GM23338 (cell line): ENCODE measurements at regions not wholly inside any gene's neighbourhood (a gene's known extent, or its start where the extent isn't known, plus 50 kb on each side); places are given as distances from the start of the nearest gene placed in this dataset.

Source experiments
- ATAC-seq: fragments of 200-7000 bp; cut with Tn5 transposase; 3 replicates; pipeline ENCODE4 v1.9.1; 2020
- DNase-seq: peaks from one replicate; pipeline ENCODE4 v3.0.0-alpha.2; 2015; ENCODE audit warnings: low spot score
- H2AFZ ChIP-seq: fragments of 200-600 bp; sonication (generic); 2 replicates; pipeline ENCODE4 v1.8.0; 2016; ENCODE audit warnings: antibody characterized with exemption, mild to moderate bottlenecking, moderate library complexity
- H3F3A ChIP-seq: fragments of 200-600 bp; sonication (generic); replicated peaks from 2 replicates; pipeline ENCODE4 v1.8.0; 2017; ENCODE audit warnings: antibody characterized with exemption, mixed run types, low read depth
- H3K27ac ChIP-seq: fragments of 200-600 bp; sonication (generic); 2 replicates; pipeline ENCODE4 v1.6.1; 2016; ENCODE audit warnings: low read depth
- H3K27me3 ChIP-seq: fragments of 200-600 bp; sonication (generic); 2 replicates; pipeline ENCODE4 v1.8.0; 2016; ENCODE audit warnings: mild to moderate bottlenecking, mixed run types, moderate library complexity; ENCODE audit not compliant: insufficient read depth
- H3K36me3 ChIP-seq: fragments of 200-600 bp; sonication (generic); 2 replicates; pipeline ENCODE4 v1.8.0; 2016; ENCODE audit warnings: mild to moderate bottlenecking; ENCODE audit not compliant: insufficient read depth
- H3K4me1 ChIP-seq: fragments of 200-600 bp; sonication (generic); 2 replicates; pipeline ENCODE4 v1.8.0; 2016; ENCODE audit warnings: mild to moderate bottlenecking, moderate library complexity; ENCODE audit not compliant: insufficient read depth
- H3K4me2 ChIP-seq: fragments of 200-600 bp; sonication (generic); 2 replicates; pipeline ENCODE4 v1.7.1; 2017; ENCODE audit warnings: mixed run types
- H3K4me3 ChIP-seq: fragments of 200-600 bp; sonication (generic); 2 replicates; pipeline ENCODE4 v1.6.1; 2016; ENCODE audit warnings: mixed run types
- H3K79me2 ChIP-seq: fragments of 200-600 bp; sonication (generic); replicated peaks from 2 replicates; pipeline ENCODE4 v1.8.0; 2017; ENCODE audit warnings: mild to moderate bottlenecking; ENCODE audit not compliant: insufficient read depth
- H3K9me2 ChIP-seq: fragments of 200-600 bp; sonication (generic); 2 replicates; pipeline ENCODE4 v1.8.0; 2017; ENCODE audit not compliant: insufficient read depth
- H4K20me1 ChIP-seq: fragments of 200-600 bp; sonication (generic); replicated peaks from 2 replicates; pipeline ENCODE4 v1.8.0; 2017; ENCODE audit warnings: mild to moderate bottlenecking; ENCODE audit not compliant: insufficient read depth
- H3K27ac Mint-ChIP-seq: 2 replicates; pipeline ENCODE4 v1.8.0; 2020; ENCODE audit warnings: inconsistent platforms, mild to moderate bottlenecking, moderate library complexity, mixed read lengths
- H3K27me3 Mint-ChIP-seq: 3 replicates; pipeline ENCODE4 v1.8.0; 2022; ENCODE audit warnings: low read depth, mild to moderate bottlenecking, moderate library complexity, mixed read lengths, inconsistent platforms; ENCODE audit not compliant: insufficient read depth, poor library complexity
- H3K36me3 Mint-ChIP-seq: 3 replicates; pipeline ENCODE4 v1.8.0; 2021; ENCODE audit warnings: low read depth, mild to moderate bottlenecking, inconsistent platforms, moderate library complexity, mixed read lengths
- H3K4me1 Mint-ChIP-seq: 3 replicates; pipeline ENCODE4 v1.8.0; 2020; ENCODE audit warnings: mild to moderate bottlenecking, inconsistent platforms, mixed read lengths
- H3K4me3 Mint-ChIP-seq: 3 replicates; pipeline ENCODE4 v1.8.0; 2021; ENCODE audit warnings: moderate library complexity, mild to moderate bottlenecking, inconsistent platforms, mixed read lengths
- H3K9me3 Mint-ChIP-seq: 3 replicates; pipeline ENCODE4 v1.8.0; 2020; ENCODE audit warnings: moderate library complexity, mild to moderate bottlenecking, inconsistent platforms, mixed read lengths
- CREB1 ChIP-seq: fragments of 250-450 bp; sonication (Bioruptor Pico); IDR thresholded peaks from 2 replicates; pipeline ENCODE4 v1.5.0; 2020; ENCODE audit warnings: low read depth, mild to moderate bottlenecking, moderate library complexity
- EZH2 ChIP-seq: fragments of 200-600 bp; sonication (generic); IDR thresholded peaks from one replicate; pipeline ENCODE4 v1.8.0; 2017; ENCODE audit warnings: antibody characterized with exemption, mild to moderate bottlenecking, low read depth; ENCODE audit not compliant: unreplicated experiment
- EZH2phosphoT487 ChIP-seq: fragments of 200-600 bp; sonication (generic); IDR thresholded peaks from one replicate; pipeline ENCODE4 v1.8.1; 2018; ENCODE audit warnings: antibody characterized with exemption; ENCODE audit not compliant: unreplicated experiment
- JUNB ChIP-seq: IDR thresholded peaks from one replicate; pipeline ENCODE4 v1.6.1; 2016; ENCODE audit warnings: antibody characterized with exemption; ENCODE audit not compliant: unreplicated experiment
- NANOG ChIP-seq: IDR thresholded peaks from 2 replicates; pipeline ENCODE4 v1.6.1; 2016; ENCODE audit warnings: antibody characterized with exemption, borderline replicate concordance
- POLR2AphosphoS5 ChIP-seq: IDR thresholded peaks from 2 replicates; pipeline ENCODE4 v1.6.1; 2016; ENCODE audit warnings: antibody characterized with exemption, low read depth
- STAT1 ChIP-seq: IDR thresholded peaks from one replicate; pipeline ENCODE4 v1.6.1; 2016; ENCODE audit warnings: antibody characterized with exemption; ENCODE audit not compliant: unreplicated experiment
- ZNF114 ChIP-seq: fragments of 250-450 bp; sonication (Bioruptor Pico); IDR thresholded peaks from 2 replicates; pipeline ENCODE4 v1.5.0; 2020; ENCODE audit warnings: mild to moderate bottlenecking, moderate library complexity
- ZNF331 ChIP-seq: fragments of 250-450 bp; sonication (Bioruptor Pico); IDR thresholded peaks from 2 replicates; pipeline ENCODE4 v1.5.0; 2020; ENCODE audit warnings: low read depth, mild to moderate bottlenecking, moderate library complexity
- TF ChIP-seq, protein P1 (sequence below): IDR thresholded peaks from 2 replicates; pipeline ENCODE4 v1.6.1; 2016; ENCODE audit warnings: antibody characterized with exemption
- TF ChIP-seq, protein P2 (sequence below): IDR thresholded peaks from one replicate; pipeline ENCODE4 v1.6.1; 2018; ENCODE audit warnings: antibody characterized with exemption; ENCODE audit not compliant: unreplicated experiment
- TF ChIP-seq, protein P3 (sequence below): fragments of 250-450 bp; sonication (Bioruptor Pico); IDR thresholded peaks from 2 replicates; pipeline ENCODE4 v1.5.0; 2020; ENCODE audit warnings: mild to moderate bottlenecking, moderate library complexity
- TF ChIP-seq, protein P4 (sequence below), 2 experiments: fragments of 200-600 bp in 1 of 2; sonication (generic) in 1 of 2; conservative IDR thresholded peaks; 2 replicates each; pipeline versions ENCODE4 v1.5.1 to v1.6.1; 2016 to 2017; ENCODE audit warnings: antibody characterized with exemption in 2 of 2, low read depth in 2 of 2, mild to moderate bottlenecking in 2 of 2, moderate library complexity in 1 of 2

DNA sequence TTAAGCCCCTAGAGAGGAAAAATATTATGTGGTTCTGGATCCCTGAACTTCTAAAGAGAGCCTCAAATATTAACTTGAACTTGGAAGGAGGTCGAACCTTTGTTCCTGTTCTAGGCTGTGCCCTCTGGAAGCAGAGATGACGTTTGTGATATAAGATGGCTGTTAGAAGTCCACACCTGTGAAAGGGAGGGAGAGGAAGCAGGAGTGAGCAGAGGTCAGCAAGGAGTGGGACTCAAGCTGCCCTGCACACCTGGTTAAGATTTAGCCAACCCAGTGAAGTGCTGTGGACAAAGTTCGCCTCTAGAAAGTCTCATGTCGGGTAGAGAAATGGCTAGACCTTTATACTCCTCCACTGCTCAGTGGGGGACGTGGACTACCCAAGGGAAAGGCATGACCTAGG is 566.2 kb downstream of the MID1IP1 start:
- H3K9me2 ChIP-seq = no peaks in the 10 kb centered on the region
- Mint-ChIP-seq H3K4me1 (no peaks in the 10 kb centered on the region), H3K9me3 (no peaks in the 10 kb centered on the region), H3K36me3 (no peaks in the 10 kb centered on the region), H3K27ac (no peak overlapping the region), H3K27me3 (no peaks in the 10 kb centered on the region), H3K4me3 (no peak overlapping the region)
- no peak overlapping the region for H2AFZ ChIP-seq
- H3K4me2 ChIP-seq = no peak overlapping the region
- H3K27me3 ChIP-seq = no peaks in the 10 kb centered on the region
- ATAC-seq (no peak), DNase-seq (no peak)
- no peaks in the 10 kb centered on the region for H3K36me3 ChIP-seq
- H3K79me2 ChIP-seq = no peaks in the 10 kb centered on the region
- H3K4me3 ChIP-seq = no peak overlapping the region
- no peak overlapping the region for H3K27ac ChIP-seq
- TF ChIP-seq POLR2AphosphoS5 = no peak
- TF ChIP-seq, protein P1, sequence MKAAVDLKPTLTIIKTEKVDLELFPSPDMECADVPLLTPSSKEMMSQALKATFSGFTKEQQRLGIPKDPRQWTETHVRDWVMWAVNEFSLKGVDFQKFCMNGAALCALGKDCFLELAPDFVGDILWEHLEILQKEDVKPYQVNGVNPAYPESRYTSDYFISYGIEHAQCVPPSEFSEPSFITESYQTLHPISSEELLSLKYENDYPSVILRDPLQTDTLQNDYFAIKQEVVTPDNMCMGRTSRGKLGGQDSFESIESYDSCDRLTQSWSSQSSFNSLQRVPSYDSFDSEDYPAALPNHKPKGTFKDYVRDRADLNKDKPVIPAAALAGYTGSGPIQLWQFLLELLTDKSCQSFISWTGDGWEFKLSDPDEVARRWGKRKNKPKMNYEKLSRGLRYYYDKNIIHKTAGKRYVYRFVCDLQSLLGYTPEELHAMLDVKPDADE = no peak
- TF ChIP-seq, protein P2, sequence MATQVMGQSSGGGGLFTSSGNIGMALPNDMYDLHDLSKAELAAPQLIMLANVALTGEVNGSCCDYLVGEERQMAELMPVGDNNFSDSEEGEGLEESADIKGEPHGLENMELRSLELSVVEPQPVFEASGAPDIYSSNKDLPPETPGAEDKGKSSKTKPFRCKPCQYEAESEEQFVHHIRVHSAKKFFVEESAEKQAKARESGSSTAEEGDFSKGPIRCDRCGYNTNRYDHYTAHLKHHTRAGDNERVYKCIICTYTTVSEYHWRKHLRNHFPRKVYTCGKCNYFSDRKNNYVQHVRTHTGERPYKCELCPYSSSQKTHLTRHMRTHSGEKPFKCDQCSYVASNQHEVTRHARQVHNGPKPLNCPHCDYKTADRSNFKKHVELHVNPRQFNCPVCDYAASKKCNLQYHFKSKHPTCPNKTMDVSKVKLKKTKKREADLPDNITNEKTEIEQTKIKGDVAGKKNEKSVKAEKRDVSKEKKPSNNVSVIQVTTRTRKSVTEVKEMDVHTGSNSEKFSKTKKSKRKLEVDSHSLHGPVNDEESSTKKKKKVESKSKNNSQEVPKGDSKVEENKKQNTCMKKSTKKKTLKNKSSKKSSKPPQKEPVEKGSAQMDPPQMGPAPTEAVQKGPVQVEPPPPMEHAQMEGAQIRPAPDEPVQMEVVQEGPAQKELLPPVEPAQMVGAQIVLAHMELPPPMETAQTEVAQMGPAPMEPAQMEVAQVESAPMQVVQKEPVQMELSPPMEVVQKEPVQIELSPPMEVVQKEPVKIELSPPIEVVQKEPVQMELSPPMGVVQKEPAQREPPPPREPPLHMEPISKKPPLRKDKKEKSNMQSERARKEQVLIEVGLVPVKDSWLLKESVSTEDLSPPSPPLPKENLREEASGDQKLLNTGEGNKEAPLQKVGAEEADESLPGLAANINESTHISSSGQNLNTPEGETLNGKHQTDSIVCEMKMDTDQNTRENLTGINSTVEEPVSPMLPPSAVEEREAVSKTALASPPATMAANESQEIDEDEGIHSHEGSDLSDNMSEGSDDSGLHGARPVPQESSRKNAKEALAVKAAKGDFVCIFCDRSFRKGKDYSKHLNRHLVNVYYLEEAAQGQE = no peak
- no peak for TF ChIP-seq ZNF331
- TF ChIP-seq, protein P3, sequence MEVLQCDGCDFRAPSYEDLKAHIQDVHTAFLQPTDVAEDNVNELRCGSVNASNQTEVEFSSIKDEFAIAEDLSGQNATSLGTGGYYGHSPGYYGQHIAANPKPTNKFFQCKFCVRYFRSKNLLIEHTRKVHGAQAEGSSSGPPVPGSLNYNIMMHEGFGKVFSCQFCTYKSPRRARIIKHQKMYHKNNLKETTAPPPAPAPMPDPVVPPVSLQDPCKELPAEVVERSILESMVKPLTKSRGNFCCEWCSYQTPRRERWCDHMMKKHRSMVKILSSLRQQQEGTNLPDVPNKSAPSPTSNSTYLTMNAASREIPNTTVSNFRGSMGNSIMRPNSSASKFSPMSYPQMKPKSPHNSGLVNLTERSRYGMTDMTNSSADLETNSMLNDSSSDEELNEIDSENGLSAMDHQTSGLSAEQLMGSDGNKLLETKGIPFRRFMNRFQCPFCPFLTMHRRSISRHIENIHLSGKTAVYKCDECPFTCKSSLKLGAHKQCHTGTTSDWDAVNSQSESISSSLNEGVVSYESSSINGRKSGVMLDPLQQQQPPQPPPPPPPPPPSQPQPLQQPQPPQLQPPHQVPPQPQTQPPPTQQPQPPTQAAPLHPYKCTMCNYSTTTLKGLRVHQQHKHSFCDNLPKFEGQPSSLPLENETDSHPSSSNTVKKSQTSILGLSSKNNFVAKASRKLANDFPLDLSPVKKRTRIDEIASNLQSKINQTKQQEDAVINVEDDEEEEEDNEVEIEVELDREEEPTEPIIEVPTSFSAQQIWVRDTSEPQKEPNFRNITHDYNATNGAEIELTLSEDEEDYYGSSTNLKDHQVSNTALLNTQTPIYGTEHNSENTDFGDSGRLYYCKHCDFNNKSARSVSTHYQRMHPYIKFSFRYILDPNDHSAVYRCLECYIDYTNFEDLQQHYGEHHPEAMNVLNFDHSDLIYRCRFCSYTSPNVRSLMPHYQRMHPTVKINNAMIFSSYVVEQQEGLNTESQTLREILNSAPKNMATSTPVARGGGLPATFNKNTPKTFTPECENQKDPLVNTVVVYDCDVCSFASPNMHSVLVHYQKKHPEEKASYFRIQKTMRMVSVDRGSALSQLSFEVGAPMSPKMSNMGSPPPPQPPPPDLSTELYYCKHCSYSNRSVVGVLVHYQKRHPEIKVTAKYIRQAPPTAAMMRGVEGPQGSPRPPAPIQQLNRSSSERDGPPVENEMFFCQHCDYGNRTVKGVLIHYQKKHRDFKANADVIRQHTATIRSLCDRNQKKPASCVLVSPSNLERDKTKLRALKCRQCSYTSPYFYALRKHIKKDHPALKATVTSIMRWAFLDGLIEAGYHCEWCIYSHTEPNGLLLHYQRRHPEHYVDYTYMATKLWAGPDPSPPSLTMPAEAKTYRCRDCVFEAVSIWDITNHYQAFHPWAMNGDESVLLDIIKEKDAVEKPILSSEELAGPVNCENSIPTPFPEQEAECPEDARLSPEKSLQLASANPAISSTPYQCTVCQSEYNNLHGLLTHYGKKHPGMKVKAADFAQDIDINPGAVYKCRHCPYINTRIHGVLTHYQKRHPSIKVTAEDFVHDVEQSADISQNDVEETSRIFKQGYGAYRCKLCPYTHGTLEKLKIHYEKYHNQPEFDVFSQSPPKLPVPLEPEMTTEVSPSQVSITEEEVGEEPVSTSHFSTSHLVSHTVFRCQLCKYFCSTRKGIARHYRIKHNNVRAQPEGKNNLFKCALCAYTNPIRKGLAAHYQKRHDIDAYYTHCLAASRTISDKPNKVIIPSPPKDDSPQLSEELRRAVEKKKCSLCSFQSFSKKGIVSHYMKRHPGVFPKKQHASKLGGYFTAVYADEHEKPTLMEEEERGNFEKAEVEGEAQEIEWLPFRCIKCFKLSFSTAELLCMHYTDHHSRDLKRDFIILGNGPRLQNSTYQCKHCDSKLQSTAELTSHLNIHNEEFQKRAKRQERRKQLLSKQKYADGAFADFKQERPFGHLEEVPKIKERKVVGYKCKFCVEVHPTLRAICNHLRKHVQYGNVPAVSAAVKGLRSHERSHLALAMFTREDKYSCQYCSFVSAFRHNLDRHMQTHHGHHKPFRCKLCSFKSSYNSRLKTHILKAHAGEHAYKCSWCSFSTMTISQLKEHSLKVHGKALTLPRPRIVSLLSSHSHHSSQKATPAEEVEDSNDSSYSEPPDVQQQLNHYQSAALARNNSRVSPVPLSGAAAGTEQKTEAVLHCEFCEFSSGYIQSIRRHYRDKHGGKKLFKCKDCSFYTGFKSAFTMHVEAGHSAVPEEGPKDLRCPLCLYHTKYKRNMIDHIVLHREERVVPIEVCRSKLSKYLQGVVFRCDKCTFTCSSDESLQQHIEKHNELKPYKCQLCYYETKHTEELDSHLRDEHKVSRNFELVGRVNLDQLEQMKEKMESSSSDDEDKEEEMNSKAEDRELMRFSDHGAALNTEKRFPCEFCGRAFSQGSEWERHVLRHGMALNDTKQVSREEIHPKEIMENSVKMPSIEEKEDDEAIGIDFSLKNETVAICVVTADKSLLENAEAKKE (CRISPR knock-in tag) = no peak
- no peak for TF ChIP-seq ZNF114 (CRISPR knock-in tag)
- no peak for TF ChIP-seq CREB1 (CRISPR knock-in tag)
- no peak for TF ChIP-seq STAT1
- TF ChIP-seq EZH2phosphoT487 = no peak
- TF ChIP-seq EZH2 = no peak
- TF ChIP-seq JUNB = no peak
- TF ChIP-seq, protein P4, sequence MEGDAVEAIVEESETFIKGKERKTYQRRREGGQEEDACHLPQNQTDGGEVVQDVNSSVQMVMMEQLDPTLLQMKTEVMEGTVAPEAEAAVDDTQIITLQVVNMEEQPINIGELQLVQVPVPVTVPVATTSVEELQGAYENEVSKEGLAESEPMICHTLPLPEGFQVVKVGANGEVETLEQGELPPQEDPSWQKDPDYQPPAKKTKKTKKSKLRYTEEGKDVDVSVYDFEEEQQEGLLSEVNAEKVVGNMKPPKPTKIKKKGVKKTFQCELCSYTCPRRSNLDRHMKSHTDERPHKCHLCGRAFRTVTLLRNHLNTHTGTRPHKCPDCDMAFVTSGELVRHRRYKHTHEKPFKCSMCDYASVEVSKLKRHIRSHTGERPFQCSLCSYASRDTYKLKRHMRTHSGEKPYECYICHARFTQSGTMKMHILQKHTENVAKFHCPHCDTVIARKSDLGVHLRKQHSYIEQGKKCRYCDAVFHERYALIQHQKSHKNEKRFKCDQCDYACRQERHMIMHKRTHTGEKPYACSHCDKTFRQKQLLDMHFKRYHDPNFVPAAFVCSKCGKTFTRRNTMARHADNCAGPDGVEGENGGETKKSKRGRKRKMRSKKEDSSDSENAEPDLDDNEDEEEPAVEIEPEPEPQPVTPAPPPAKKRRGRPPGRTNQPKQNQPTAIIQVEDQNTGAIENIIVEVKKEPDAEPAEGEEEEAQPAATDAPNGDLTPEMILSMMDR (conservative IDR thresholded peaks at IDR 0.05; ENCODE audit: low read depth in 2 of 2) = no peak
- TF ChIP-seq NANOG = no peak
- H3K4me1 ChIP-seq = no peaks in the 10 kb centered on the region
- no peaks in the 10 kb centered on the region for H3F3A ChIP-seq
- H4K20me1 ChIP-seq = no peaks in the 10 kb centered on the region
